Mesendoderm (in vitro differentiated cells): ENCODE measurements at regions not wholly inside any gene's neighbourhood (a gene's known extent, or its start where the extent isn't known, plus 50 kb on each side); places are given as distances from the start of the nearest gene placed in this dataset.

ENCODE experiments used
- DNase-seq: peaks from one replicate; pipeline ENCODE4 v3.0.0; 2013
- H2AK5ac ChIP-seq: 2 replicates; pipeline ENCODE4 v1.6.1; 2013; ENCODE audit warnings: low read length, inconsistent platforms
- H2BK120ac ChIP-seq: 2 replicates; pipeline ENCODE4 v1.6.1; 2013; ENCODE audit warnings: low read depth, mild to moderate bottlenecking, low read length, moderate library complexity, mixed read lengths
- H2BK15ac ChIP-seq: replicated peaks from 2 replicates; pipeline ENCODE4 v1.6.1; 2013; ENCODE audit warnings: low read depth, mild to moderate bottlenecking, moderate library complexity
- H2BK5ac ChIP-seq: 2 replicates; pipeline ENCODE4 v1.6.1; 2013; ENCODE audit warnings: low read length, inconsistent platforms
- H3K18ac ChIP-seq: 2 replicates; pipeline ENCODE4 v1.6.1; 2013; ENCODE audit warnings: mild to moderate bottlenecking, low read length, mixed read lengths
- H3K23ac ChIP-seq: one replicate; pipeline ENCODE4 v1.6.1; 2013; ENCODE audit warnings: low read length
- H3K27ac ChIP-seq: 2 replicates; pipeline ENCODE4 v1.5.1; 2013; ENCODE audit warnings: low read depth, mild to moderate bottlenecking, inconsistent platforms, low read length, moderate library complexity
- H3K27me3 ChIP-seq: 2 replicates; pipeline ENCODE4 v1.6.1; 2013; ENCODE audit warnings: low read length, control low read depth, mild to moderate bottlenecking, inconsistent platforms; ENCODE audit not compliant: insufficient read depth, poor library complexity
- H3K36me3 ChIP-seq: 2 replicates; pipeline ENCODE4 v1.6.1; 2013; ENCODE audit warnings: low read length, inconsistent platforms; ENCODE audit not compliant: control insufficient read depth, insufficient read depth
- H3K4ac ChIP-seq: one replicate; pipeline ENCODE4 v1.6.1; 2013; ENCODE audit warnings: low read depth, mild to moderate bottlenecking, low read length, moderate library complexity
- H3K4me1 ChIP-seq: 2 replicates; pipeline ENCODE4 v1.6.1; 2013; ENCODE audit warnings: low read depth, low read length, inconsistent platforms; ENCODE audit not compliant: control insufficient read depth
- H3K4me2 ChIP-seq: 2 replicates; pipeline ENCODE4 v1.6.1; 2013; ENCODE audit warnings: low read length
- H3K4me3 ChIP-seq: 2 replicates; pipeline ENCODE4 v1.5.1; 2013; ENCODE audit warnings: mild to moderate bottlenecking, low read length
- H3K56ac ChIP-seq: one replicate; pipeline ENCODE4 v1.6.1; 2013; ENCODE audit warnings: low read length
- H3K79me1 ChIP-seq: 2 replicates; pipeline ENCODE4 v1.6.1; 2013; ENCODE audit warnings: low read length, inconsistent platforms
- H3K79me2 ChIP-seq: 2 replicates; pipeline ENCODE4 v1.6.1; 2013; ENCODE audit warnings: mild to moderate bottlenecking, low read length; ENCODE audit not compliant: control insufficient read depth, insufficient read depth
- H3K9ac ChIP-seq: 2 replicates; pipeline ENCODE4 v1.6.1; 2013; ENCODE audit warnings: low read length, inconsistent platforms
- H4K5ac ChIP-seq: one replicate; pipeline ENCODE4 v1.6.1; 2013; ENCODE audit warnings: low read length
- H4K8ac ChIP-seq: one replicate; pipeline ENCODE4 v1.6.1; 2013; ENCODE audit warnings: low read depth, mild to moderate bottlenecking, control low read depth, low read length, moderate library complexity
- WGBS: extraction: QIAGEN DNeasy Blood & Tissue Kit; methylation state at CpG from one replicate; pipeline ENCODE4 v1.1.7; 2013; ENCODE audit warnings: low lambda C conversion rate, missing lambda C conversion rate; ENCODE audit not compliant: insufficient coverage; ENCODE audit errors: extremely low coverage; 5-methylcytosine and 5-hydroxymethylcytosine counted together

- Histone ChIP-seq H4K8ac (no peak overlapping the region), H3K79me1 (no peaks in the 10 kb centered on the region), H3K27me3 (no peaks in the 10 kb centered on the region), H2BK15ac (no peak overlapping the region), H3K36me3 (no peaks in the 10 kb centered on the region), H3K4me1 (no peaks in the 10 kb centered on the region), H3K4me2 (no peak overlapping the region), H3K23ac (no peak overlapping the region), H3K9ac (no peak overlapping the region), H3K27ac (no peak overlapping the region), H3K4me3 (no peak overlapping the region), H3K56ac (no peak overlapping the region), H2BK5ac (no peak overlapping the region), H4K5ac (no peak overlapping the region), H3K79me2 (no peaks in the 10 kb centered on the region), H3K18ac (no peak overlapping the region), H2BK120ac (no peak overlapping the region), H3K4ac (no peak overlapping the region), H2AK5ac (no peak overlapping the region)
- WGBS, result no CpG with 5 or more reads among the region's 8 CpGs
- no peak for DNase-seq
Observed at GRCh38 chr9:126234681-126235335, 91.8 kb upstream of the MVB12B start.

- no peak overlapping the region for H4K5ac ChIP-seq
- H4K8ac ChIP-seq, result no peak overlapping the region
- H3K36me3 ChIP-seq, result no peaks in the 10 kb centered on the region
- H3K4ac ChIP-seq, result no peak overlapping the region
- DNase-seq, result no peak
- no peak overlapping the region for H2BK120ac ChIP-seq
- no peak overlapping the region for H2BK5ac ChIP-seq
- no peak overlapping the region for H3K27ac ChIP-seq
- H3K27me3 ChIP-seq, result no peaks in the 10 kb centered on the region
- H3K4me1 ChIP-seq, result no peaks in the 10 kb centered on the region
- H3K18ac ChIP-seq, result no peak overlapping the region
- H3K79me1 ChIP-seq, result no peaks in the 10 kb centered on the region
- no peak overlapping the region for H3K4me3 ChIP-seq
- H3K56ac ChIP-seq, result no peak overlapping the region
- no CpG with 5 or more reads among the region's 49 CpGs for WGBS
- no peak overlapping the region for H2AK5ac ChIP-seq
- no peak overlapping the region for H3K23ac ChIP-seq
- H3K4me2 ChIP-seq, result no peak overlapping the region
- H3K79me2 ChIP-seq, result no peaks in the 10 kb centered on the region
- no peak overlapping the region for H3K9ac ChIP-seq
- no peak overlapping the region for H2BK15ac ChIP-seq
Observed at GRCh38 chr9:126235336-126236243, 91.0 kb upstream of the MVB12B start.

GRCh38 chr9:126236273-126236672 lies 90.4 kb upstream of the MVB12B start:
- Histone ChIP-seq H2BK120ac (no peak overlapping the region), H3K23ac (no peak overlapping the region), H3K36me3 (no peaks in the 10 kb centered on the region), H4K5ac (no peak overlapping the region), H3K4me3 (no peak overlapping the region), H2BK5ac (no peak overlapping the region), H3K79me2 (no peaks in the 10 kb centered on the region), H3K27me3 (no peaks in the 10 kb centered on the region), H4K8ac (no peak overlapping the region), H3K9ac (no peak overlapping the region), H3K18ac (no peak overlapping the region), H3K79me1 (no peaks in the 10 kb centered on the region), H3K4ac (no peak overlapping the region), H3K4me1 (no peaks in the 10 kb centered on the region), H3K4me2 (no peak overlapping the region), H3K27ac (no peak overlapping the region), H2BK15ac (no peak overlapping the region), H3K56ac (no peak overlapping the region), H2AK5ac (no peak overlapping the region)
- no CpG with 5 or more reads among the region's 7 CpGs for WGBS
- no peak for DNase-seq

- H4K8ac ChIP-seq, result no peak overlapping the region
- H2AK5ac ChIP-seq, result no peak overlapping the region
- H3K4me2 ChIP-seq, result no peak overlapping the region
- H3K9ac ChIP-seq, result no peak overlapping the region
- no peak for DNase-seq
- H3K18ac ChIP-seq, result no peak overlapping the region
- no peak overlapping the region for H2BK5ac ChIP-seq
- no peak overlapping the region for H3K27ac ChIP-seq
- no peak overlapping the region for H3K23ac ChIP-seq
- no CpG with 5 or more reads among the region's 2 CpGs for WGBS
- no peak overlapping the region for H2BK120ac ChIP-seq
- no peaks in the 10 kb centered on the region for H3K27me3 ChIP-seq
- no peak overlapping the region for H2BK15ac ChIP-seq
- H3K4me1 ChIP-seq, result no peaks in the 10 kb centered on the region
- H3K79me1 ChIP-seq, result no peaks in the 10 kb centered on the region
- no peaks in the 10 kb centered on the region for H3K79me2 ChIP-seq
- H3K4ac ChIP-seq, result no peak overlapping the region
- no peak overlapping the region for H3K56ac ChIP-seq
- H3K4me3 ChIP-seq, result no peak overlapping the region
- no peak overlapping the region for H4K5ac ChIP-seq
- H3K36me3 ChIP-seq, result no peaks in the 10 kb centered on the region
Observed at GRCh38 chr9:126238415-126238814, 88.2 kb upstream of the MVB12B start.

GRCh38 chr9:126239515-126239914 lies 87.1 kb upstream of the MVB12B start:
- Histone ChIP-seq H2BK120ac (no peak overlapping the region), H2AK5ac (no peak overlapping the region), H3K79me2 (no peaks in the 10 kb centered on the region), H3K56ac (no peak overlapping the region), H3K9ac (no peak overlapping the region), H3K36me3 (no peaks in the 10 kb centered on the region), H4K8ac (no peak overlapping the region), H3K4me1 (no peaks in the 10 kb centered on the region), H3K27me3 (no peaks in the 10 kb centered on the region), H2BK15ac (no peak overlapping the region), H2BK5ac (no peak overlapping the region), H3K79me1 (no peaks in the 10 kb centered on the region), H3K4me2 (no peak overlapping the region), H4K5ac (no peak overlapping the region), H3K4me3 (no peak overlapping the region), H3K27ac (no peak overlapping the region), H3K23ac (no peak overlapping the region), H3K4ac (no peak overlapping the region), H3K18ac (no peak overlapping the region)
- no peak for DNase-seq
- WGBS, result no CpG with 5 or more reads among the region's 4 CpGs
